ENCODE measurements at regions not wholly inside any gene's neighbourhood (a gene's known extent, or its start where the extent isn't known, plus 50 kb on each side); places are given as distances from the start of the nearest gene placed in this dataset.

GRCh38 chr18:67425672-67426071 is 90.8 kb downstream of the DSEL start:
- Histone ChIP-seq H3K27ac (ENCODE audit: low read depth in 1 of 2, low read length in 2 of 2) (no peak overlapping the region), H3K27me3 (ENCODE audit: control insufficient read depth in 4 of 4, insufficient read depth in 4 of 4, low read length in 3 of 4) (peaks cover 0 to 3% (median 0%) of the 10 kb centered on the region in 4 donors), H3K36me3 (ENCODE audit: control insufficient read depth in 4 of 4, insufficient read depth in 3 of 4, low read depth in 1 of 4, low read length in 3 of 4) (no peaks in the 10 kb centered on the region), H3K9me3 (ENCODE audit: control insufficient read depth in 4 of 4, low read length in 3 of 4) (peaks cover 0 to 3% (median 0%) of the 10 kb centered on the region in 4 donors), H3K9ac (ENCODE audit: low read depth in 1 of 2, low read length in 2 of 2) (no peak overlapping the region), H3K4me3 (ENCODE audit: low read depth in 1 of 3, low read length in 3 of 3) (no peak overlapping the region), H3K4me1 (ENCODE audit: control insufficient read depth in 4 of 4, insufficient read depth in 4 of 4, low read length in 3 of 4) (peaks cover 0 to 2% (median 0%) of the 10 kb centered on the region in 4 donors)
- TF ChIP-seq FOXA2 (IDR thresholded peaks at IDR 0.05) (no peak), MAX (IDR thresholded peaks at IDR 0.05) (no peak), NR2F2 (IDR thresholded peaks at IDR 0.05) (no peak), GABPA (IDR thresholded peaks at IDR 0.05 in 1 of 2, conservative IDR thresholded peaks at IDR 0.05 in 1 of 2) (no peak), RAD21 (IDR thresholded peaks at IDR 0.05) (no peak), ATF3 (IDR thresholded peaks at IDR 0.05) (no peak), CTCF (IDR thresholded peaks at IDR 0.05; ENCODE audit: low read depth, low read length, missing input control) (no peak), HNF4A (conservative IDR thresholded peaks at IDR 0.05) (no peak), TAF1 (conservative IDR thresholded peaks at IDR 0.05) (no peak), JUND (IDR thresholded peaks at IDR 0.05) (no peak), RXRA (IDR thresholded peaks at IDR 0.05) (no peak), ZBTB33 (IDR thresholded peaks at IDR 0.05) (no peak), REST (IDR thresholded peaks at IDR 0.05) (no peak)
- DNase-seq (ENCODE audit: low spot score) = no peak

GRCh38 chr18:67421651-67422050 is 94.9 kb downstream of the DSEL start:
- no peak for DNase-seq (ENCODE audit: low spot score)
- H3K36me3 ChIP-seq (ENCODE audit: control insufficient read depth in 4 of 4, insufficient read depth in 3 of 4, low read depth in 1 of 4, low read length in 3 of 4) = no peaks in the 10 kb centered on the region
- H3K9me3 ChIP-seq (ENCODE audit: control insufficient read depth in 4 of 4, low read length in 3 of 4) = no peaks in the 10 kb centered on the region
- H3K9ac ChIP-seq (ENCODE audit: low read depth in 1 of 2, low read length in 2 of 2) = no peak overlapping the region
- no peak overlapping the region for H3K4me3 ChIP-seq (ENCODE audit: low read depth in 1 of 3, low read length in 3 of 3)
- no peaks in the 10 kb centered on the region for H3K27me3 ChIP-seq (ENCODE audit: control insufficient read depth in 4 of 4, insufficient read depth in 4 of 4, low read length in 3 of 4)
- no peak overlapping the region for H3K27ac ChIP-seq (ENCODE audit: low read depth in 1 of 2, low read length in 2 of 2)
- 88% methylated on average over 1 of the region's 1 CpG for WGBS
- H3K4me1 ChIP-seq (ENCODE audit: control insufficient read depth in 4 of 4, insufficient read depth in 4 of 4, low read length in 3 of 4) = peaks cover 0 to 3% (median under 1%) of the 10 kb centered on the region in 4 donors
- TF ChIP-seq ATF3 (IDR thresholded peaks at IDR 0.05) (no peak), RXRA (IDR thresholded peaks at IDR 0.05) (no peak), HNF4G (IDR thresholded peaks at IDR 0.05) (no peak), REST (IDR thresholded peaks at IDR 0.05) (no peak), FOXA1 (IDR thresholded peaks at IDR 0.05) (no peak), MAX (IDR thresholded peaks at IDR 0.05) (no peak), JUND (IDR thresholded peaks at IDR 0.05) (no peak), GABPA (IDR thresholded peaks at IDR 0.05 in 1 of 2, conservative IDR thresholded peaks at IDR 0.05 in 1 of 2) (no peak), CTCF (IDR thresholded peaks at IDR 0.05; ENCODE audit: low read depth, low read length, missing input control) (no peak)

Data from liver (tissue), 8 donors.